ENCODE measurements at regions not wholly inside any gene's neighbourhood (a gene's known extent, or its start where the extent isn't known, plus 50 kb on each side); places are given as distances from the start of the nearest gene placed in this dataset.

DNA sequence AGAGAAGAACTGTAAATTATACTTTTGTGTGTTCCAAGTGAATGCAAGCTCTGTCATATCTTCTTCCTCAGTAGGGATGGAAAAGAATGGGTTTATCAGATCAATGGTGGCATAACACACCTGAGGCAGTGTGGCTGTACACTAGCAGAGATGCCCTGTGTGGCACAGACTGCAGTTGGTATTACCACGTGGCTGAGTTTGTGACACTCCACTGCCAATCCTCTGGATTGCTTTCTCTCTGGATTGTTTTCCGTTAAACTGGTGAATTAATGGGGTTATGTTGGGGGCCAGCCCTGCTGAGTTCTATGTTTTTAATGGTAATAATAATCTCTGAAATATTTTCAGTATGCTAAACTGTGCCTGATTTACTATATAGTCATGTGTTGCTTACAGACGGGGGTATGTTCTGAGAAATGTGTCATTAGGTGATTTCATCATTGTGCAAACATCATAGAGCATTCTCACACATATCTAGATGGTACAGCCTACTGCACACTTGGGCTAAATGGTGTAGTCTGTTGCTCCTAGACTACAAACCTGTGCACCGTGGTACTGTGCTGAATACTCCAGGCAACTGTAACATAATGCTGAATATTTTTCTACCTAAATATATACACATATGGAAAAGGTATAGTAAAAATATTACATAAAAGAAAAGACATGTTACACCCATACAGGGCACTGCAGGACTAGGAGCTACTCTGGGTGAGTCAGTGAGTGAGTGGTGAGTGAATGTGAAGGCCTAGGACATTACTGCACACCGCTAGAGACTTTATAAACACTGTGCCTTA, 84.7 kb upstream of the ST6GAL2 start:
- no peaks in the 10 kb centered on the region for H3K36me3 Mint-ChIP-seq
- H3K9me3 Mint-ChIP-seq, result peaks cover 0 to 11% of the 10 kb centered on the region in 2 donors
- no peak for DNase-seq (ENCODE audit: low spot score in 2 of 2)
- H3K27ac Mint-ChIP-seq, result no peak overlapping the region
- no peak for ATAC-seq

DNA sequence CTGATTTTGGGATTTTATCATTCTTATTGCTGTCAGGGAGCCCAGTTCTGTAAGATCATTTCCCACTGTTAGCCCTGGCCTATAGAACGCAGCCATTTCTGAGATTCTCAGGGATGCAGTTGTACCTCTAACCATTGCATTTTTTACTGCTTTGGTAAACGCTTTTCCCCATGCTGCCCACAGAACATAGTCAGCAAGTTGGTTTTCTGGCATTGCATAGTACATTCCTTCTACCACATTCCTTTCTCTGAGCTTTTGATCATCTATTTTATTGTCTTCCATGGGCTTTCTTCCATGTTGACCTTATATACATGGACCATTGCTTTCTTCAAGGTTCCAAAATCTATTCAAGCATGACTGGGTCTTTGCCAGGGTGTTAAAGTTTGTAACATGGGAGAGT, 86.8 kb upstream of the ST6GAL2 start:
- Mint-ChIP-seq H3K36me3 (no peaks in the 10 kb centered on the region), H3K27ac (no peak overlapping the region), H3K9me3 (peaks cover 0 to 7% of the 10 kb centered on the region in 2 donors)
- DNase-seq (ENCODE audit: low spot score in 2 of 2) (no peak), ATAC-seq (no peak)

DNA sequence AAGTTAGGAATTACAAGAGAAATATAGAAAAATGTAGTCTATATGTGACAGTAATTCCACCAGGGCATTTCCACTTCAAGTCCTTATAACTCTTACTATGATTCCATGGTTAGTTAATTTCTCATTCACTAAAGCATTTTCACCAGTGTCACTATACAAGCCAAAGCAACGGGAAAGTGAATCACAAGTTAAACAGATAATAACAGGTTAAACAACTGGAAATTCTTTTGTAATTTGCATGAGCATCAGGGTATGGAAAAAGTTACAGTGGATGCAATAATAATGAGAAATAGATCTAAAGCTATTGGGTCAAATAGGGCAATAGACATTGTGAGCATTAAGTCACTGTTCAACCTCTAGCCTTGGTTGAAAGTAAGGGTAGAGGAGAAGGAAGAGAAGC, 88.9 kb upstream of the ST6GAL2 start:
- ATAC-seq (no peak), DNase-seq (ENCODE audit: low spot score in 2 of 2) (no peak)
- Mint-ChIP-seq H3K36me3 (no peaks in the 10 kb centered on the region), H3K27ac (peak overlapping the region in 1 of 2 donors; percentile 65), H3K9me3 (peaks cover 0 to 2% of the 10 kb centered on the region in 2 donors)

DNA sequence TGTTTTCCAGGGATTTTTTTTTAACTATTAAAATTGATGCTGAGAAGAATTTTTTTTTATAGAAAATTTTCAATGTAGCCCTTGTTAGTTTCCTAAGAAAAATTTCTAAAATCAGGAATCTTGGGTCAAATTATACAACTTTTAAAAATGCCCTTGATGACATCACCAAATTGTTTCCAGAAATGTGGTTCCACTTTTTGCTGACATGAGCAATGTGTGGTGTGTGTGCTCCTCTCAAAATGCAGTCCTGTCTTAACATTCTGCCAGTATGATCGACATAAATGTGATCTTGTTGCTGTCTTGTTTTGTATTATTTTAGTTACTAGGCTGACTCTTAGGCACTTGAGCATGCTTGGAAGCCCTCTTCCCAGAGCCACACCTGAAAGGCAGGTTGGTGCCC, 89.7 kb upstream of the ST6GAL2 start:
- Mint-ChIP-seq H3K36me3 (no peaks in the 10 kb centered on the region), H3K9me3 (no peaks in the 10 kb centered on the region), H3K27ac (no peak overlapping the region)
- no peak for ATAC-seq
- no peak for DNase-seq (ENCODE audit: low spot score in 2 of 2)

DNA sequence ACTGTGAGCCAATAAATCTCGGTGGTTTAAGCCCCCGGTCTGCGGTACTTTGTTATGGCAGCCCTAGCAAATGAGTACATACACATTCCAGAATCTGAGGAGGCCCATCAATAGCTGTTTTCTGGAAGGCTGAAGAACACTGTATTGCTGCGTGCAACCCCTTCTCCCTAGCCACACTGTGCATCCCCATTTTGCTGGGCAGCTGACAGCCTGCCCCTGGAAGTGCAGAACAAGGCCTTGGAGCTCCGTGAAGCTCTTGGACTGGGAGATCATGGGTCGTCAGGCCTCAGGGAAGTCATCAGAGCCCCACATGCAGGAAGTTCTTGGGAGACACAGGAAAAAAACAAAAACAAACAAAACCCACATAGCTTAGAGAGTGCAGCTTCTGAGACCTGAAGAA, 90.6 kb upstream of the ST6GAL2 start:
- Mint-ChIP-seq H3K36me3 (no peaks in the 10 kb centered on the region), H3K27ac (no peak overlapping the region), H3K9me3 (no peaks in the 10 kb centered on the region)
- ATAC-seq, result no peak
- no peak for DNase-seq (ENCODE audit: low spot score in 2 of 2)

DNA sequence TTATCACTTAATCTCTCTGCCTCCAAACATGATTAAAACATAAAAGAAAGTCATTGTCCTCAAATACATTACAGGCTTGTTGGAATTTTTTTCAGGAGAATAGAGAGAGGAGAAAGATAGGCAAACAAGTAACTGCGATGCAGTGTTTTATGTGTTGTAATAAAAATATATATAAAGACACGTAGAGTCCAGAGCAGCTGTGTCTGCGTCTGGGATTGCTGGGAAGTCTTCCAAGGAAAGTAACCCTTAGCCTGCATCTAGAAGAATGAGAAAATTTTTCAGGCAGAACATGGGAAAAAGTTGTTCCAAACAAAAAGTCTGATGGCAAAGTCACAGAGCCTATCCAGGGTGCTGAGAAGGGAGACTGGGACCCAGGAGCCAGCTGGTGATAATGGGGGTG, 91.8 kb upstream of the ST6GAL2 start:
- ATAC-seq, result no peak
- Mint-ChIP-seq H3K9me3 (no peaks in the 10 kb centered on the region), H3K27ac (no peak overlapping the region), H3K36me3 (no peaks in the 10 kb centered on the region)
- DNase-seq (ENCODE audit: low spot score in 2 of 2), result no peak

DNA sequence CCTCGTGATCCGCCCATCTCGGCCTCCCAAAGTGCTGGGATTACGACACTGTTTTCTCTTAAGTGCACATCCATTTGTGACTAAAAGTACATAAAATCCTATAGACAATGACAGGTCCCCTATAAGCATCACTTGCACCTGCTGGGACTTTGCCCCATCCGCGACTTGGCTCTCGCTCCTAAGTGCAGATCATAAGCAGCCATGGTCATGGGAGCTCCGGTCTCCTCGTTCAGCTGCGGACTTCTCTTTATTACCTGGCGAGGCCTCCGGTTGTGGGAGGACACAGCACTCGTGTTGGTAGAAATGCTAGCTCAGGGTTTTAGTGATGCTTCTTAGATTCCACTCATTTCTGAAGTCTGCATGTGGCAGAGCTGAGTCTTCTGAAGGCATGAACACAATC, 92.7 kb upstream of the ST6GAL2 start:
- ATAC-seq, result no peak
- H3K9me3 Mint-ChIP-seq, result no peaks in the 10 kb centered on the region
- H3K27ac Mint-ChIP-seq, result no peak overlapping the region
- H3K36me3 Mint-ChIP-seq, result no peaks in the 10 kb centered on the region
- no peak for DNase-seq (ENCODE audit: low spot score in 2 of 2)

DNA sequence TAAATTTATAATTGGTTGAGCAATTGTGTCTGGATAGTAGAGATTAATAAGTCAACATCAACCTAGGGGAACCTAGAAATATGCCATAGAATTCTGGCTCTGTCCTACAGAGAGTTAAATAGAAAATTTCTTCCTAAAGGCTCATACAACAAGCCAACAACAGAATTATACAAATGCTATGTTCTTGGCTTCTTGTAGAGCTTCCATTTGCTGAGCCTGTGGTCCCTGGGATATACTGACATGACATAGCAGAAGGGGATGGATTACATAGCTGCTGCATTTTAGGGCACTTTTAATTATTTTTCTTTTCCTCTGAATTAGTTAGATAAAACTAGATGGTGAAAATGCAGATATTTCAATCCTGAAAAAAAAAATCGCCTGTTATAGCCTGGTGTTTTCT, 95.5 kb upstream of the ST6GAL2 start:
- H3K27ac Mint-ChIP-seq, result no peak overlapping the region
- DNase-seq (ENCODE audit: low spot score in 2 of 2) (no peak), ATAC-seq (no peak)
- H3K9me3 Mint-ChIP-seq, result peaks cover 0 to 4% of the 10 kb centered on the region in 2 donors
- no peaks in the 10 kb centered on the region for H3K36me3 Mint-ChIP-seq

DNA sequence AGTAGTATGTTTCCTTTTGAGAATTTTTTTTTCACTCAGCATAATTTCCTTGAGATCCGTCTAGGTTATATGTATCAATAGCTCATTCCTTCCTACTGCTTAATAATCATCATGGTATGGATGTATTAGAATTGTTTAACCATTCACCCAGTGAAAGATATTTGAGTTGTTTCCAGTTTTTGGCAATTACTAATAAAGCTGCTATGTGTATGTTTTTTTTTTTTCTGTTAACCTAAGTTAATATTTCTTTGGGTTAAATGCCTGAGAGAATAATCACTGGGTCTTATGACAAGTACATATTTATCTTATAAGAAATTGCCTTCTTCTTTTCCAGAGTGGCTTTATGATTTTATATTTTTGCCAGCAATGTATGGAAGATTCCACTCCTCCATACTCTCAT, 96.4 kb upstream of the ST6GAL2 start:
- H3K9me3 Mint-ChIP-seq, result peaks cover 0 to 4% of the 10 kb centered on the region in 2 donors
- H3K36me3 Mint-ChIP-seq, result no peaks in the 10 kb centered on the region
- ATAC-seq (no peak), DNase-seq (ENCODE audit: low spot score in 2 of 2) (no peak)
- H3K27ac Mint-ChIP-seq, result no peak overlapping the region

DNA sequence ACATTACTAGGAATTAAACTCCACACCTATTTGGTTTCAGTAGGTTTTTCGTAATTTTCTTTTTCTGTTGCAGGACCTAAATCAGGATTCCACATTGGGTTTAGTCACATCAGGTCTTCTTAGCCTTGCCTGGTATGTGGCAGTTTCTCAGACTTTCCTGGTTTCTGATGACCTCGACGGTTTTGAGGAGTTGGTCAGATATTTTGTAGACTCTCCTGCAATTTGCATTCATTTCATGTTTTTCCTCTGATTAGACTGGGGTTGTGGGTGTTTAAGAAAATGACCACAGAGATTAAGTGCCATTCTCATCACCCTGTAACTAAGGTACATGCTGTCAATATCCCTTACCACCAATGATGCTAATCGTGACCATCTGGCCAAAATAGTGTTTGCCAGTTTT, 97.3 kb upstream of the ST6GAL2 start:
- no peak for ATAC-seq
- Mint-ChIP-seq H3K27ac (no peak overlapping the region), H3K36me3 (no peaks in the 10 kb centered on the region), H3K9me3 (peaks cover 4 to 6% of the 10 kb centered on the region in 2 donors)
- DNase-seq (ENCODE audit: low spot score in 2 of 2), result no peak

DNA sequence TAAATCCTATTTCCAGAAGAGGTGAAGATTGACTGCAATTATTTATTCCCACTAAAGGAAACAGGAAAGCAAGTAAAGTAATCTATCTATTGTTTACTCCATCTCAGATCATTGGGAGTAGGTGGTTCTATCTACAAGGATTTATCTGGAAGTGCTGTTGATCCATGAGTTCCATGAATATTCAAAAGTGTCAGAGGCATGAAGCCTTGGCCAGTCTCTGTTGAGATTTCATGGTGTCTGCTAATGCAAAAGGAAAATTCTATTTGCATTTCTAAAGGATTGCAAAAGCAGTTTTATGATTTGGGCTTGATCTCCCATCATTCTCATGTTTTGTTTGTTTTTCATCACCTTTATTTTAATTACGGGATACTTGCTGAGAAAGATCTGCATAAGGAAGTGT, 102.4 kb upstream of the ST6GAL2 start:
- no peak overlapping the region for H3K27ac Mint-ChIP-seq
- DNase-seq (ENCODE audit: low spot score in 2 of 2) (no peak), ATAC-seq (no peak)
- H3K9me3 Mint-ChIP-seq, result peaks cover 4 to 6% of the 10 kb centered on the region in 2 donors
- H3K36me3 Mint-ChIP-seq, result no peaks in the 10 kb centered on the region

DNA sequence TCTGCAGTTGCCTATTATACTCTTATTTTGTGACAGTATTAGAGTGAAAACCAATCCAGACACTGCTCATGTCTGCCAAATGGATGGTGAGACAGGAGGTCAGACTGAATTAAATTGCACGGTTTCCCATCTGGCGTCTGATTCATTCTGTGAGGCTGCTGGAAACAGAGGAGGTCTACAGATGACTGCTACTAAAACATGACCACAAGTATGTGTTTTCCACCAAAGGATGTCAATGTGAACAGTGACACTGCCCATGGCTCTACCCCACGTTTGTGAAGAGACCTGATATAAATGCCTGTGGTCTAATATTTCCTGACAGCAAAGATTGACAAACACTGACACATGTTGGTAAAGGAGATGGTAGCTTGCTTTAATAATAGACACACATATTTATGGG, 104.3 kb upstream of the ST6GAL2 start:
- Mint-ChIP-seq H3K27ac (no peak overlapping the region), H3K36me3 (no peaks in the 10 kb centered on the region), H3K9me3 (peaks cover 0 to 6% of the 10 kb centered on the region in 2 donors)
- DNase-seq (ENCODE audit: low spot score in 2 of 2), result no peak
- no peak for ATAC-seq

DNA sequence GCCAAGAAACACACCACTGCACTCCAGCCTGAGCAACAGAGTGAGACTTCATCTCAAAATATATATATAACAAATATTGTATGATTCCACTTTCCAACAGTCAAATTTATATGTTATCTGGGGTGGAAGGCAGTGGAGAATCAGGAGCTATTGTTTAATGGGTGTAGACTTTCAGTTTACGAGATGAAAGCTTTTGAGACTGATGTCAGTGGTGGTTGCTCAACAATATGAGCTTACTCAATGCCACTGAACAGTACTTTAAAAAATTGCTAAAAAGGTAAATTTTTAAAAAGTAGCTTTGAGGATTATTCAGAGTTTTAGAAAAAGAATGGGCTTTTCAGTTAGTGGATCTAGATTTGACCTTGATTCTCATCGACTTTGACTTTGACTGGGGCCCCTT, 105.9 kb upstream of the ST6GAL2 start:
- Mint-ChIP-seq H3K9me3 (peaks cover 0 to 6% of the 10 kb centered on the region in 2 donors), H3K27ac (no peak overlapping the region), H3K36me3 (no peaks in the 10 kb centered on the region)
- DNase-seq (ENCODE audit: low spot score in 2 of 2) (no peak), ATAC-seq (no peak)

DNA sequence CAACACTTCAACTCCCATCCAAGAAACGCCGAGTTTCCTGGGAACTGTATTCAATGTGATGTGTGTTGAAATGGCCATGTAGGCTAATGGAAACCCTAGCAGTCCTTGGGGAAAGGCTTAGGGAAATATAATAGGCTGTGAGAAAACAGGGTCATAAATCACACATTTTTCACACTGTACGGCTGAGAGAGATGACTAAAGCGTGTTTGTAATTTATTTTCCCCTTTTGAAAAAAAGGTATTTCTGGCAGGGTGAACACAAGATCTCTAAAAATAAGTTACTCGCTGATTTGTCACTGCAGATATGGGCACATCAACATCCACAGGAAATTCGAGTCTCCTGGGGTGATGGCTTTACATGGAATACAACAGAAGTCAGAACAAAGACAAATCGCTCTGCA, 109.6 kb upstream of the ST6GAL2 start:
- Mint-ChIP-seq H3K9me3 (no peaks in the 10 kb centered on the region), H3K27ac (no peak overlapping the region), H3K36me3 (no peaks in the 10 kb centered on the region)
- DNase-seq (ENCODE audit: low spot score in 2 of 2) (no peak), ATAC-seq (no peak)

DNA sequence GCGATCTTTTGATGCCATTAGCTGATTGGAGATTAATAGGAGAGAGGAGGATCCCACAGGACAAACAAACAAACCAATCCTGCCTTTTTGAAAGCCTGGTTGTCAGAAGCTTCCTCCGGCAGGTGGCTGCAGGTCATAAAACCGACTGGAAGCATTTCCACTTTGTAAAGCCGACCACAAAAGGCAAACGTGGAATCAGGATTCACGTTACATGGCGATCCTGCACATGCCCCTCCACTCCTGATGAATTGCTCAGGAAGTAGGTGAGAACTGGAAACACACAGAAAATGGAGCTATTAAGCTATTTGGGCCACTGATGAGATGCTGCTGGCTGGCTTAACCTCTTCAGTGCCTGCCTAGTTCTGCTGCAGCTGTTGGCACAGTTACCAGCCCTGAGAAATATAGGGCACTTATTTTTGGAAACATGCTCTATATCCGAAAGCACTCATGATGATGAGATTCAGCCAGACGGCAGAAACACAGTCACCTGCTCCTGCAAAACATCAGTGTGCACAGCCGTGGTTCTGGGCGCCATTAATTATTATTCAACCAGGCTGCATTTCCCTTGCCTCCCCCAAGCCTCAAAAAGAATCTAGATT, 110.3 kb upstream of the ST6GAL2 start:
- no peak overlapping the region for H3K27ac Mint-ChIP-seq
- DNase-seq (ENCODE audit: low spot score in 2 of 2) (no peak), ATAC-seq (no peak)
- no peaks in the 10 kb centered on the region for H3K9me3 Mint-ChIP-seq
- H3K36me3 Mint-ChIP-seq, result no peaks in the 10 kb centered on the region

DNA sequence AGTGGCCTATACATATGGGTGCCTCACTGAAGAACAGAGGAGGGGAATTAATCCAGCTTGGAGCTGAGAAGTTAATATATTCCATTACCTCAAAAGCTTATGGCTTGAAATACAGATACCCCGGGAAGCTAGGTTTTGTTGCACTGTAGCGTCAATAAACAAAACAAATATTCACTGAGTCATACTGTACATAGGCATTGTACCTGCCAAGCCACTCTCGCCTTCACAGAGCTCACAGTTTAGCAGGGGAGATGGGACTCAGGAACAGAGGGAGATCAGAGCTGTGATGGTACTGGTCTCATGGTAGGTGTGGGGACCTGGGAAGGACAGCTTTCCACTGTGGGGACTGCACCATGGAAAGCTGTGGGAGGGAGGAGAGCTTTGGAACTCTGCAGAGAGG, 111.2 kb upstream of the ST6GAL2 start:
- Mint-ChIP-seq H3K9me3 (no peaks in the 10 kb centered on the region), H3K36me3 (no peaks in the 10 kb centered on the region), H3K27ac (no peak overlapping the region)
- DNase-seq (ENCODE audit: low spot score in 2 of 2) (no peak), ATAC-seq (no peak)

DNA sequence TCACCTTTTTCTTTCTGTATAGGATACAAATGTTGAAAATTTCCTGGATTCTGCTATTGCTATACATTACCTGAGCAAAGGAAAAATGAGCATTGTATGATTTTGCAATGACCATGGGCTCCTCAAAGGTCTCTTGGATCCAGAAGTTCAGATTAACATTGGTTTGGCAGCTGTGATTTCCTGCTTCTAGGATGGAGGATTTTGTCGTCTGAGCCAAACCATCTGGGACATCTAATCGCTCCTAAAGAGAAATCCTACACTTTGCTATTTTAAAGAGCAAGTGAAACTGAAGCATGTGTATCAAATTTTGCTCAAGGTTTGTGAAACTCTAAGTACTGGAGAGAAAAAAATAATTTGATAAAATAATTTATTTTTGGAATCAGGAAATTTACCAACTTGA, 115.1 kb upstream of the ST6GAL2 start:
- DNase-seq (ENCODE audit: low spot score in 2 of 2) (no peak), ATAC-seq (no peak)
- Mint-ChIP-seq H3K36me3 (no peaks in the 10 kb centered on the region), H3K9me3 (peaks cover 4% of the 10 kb centered on the region in 2 donors), H3K27ac (no peak overlapping the region)

DNA sequence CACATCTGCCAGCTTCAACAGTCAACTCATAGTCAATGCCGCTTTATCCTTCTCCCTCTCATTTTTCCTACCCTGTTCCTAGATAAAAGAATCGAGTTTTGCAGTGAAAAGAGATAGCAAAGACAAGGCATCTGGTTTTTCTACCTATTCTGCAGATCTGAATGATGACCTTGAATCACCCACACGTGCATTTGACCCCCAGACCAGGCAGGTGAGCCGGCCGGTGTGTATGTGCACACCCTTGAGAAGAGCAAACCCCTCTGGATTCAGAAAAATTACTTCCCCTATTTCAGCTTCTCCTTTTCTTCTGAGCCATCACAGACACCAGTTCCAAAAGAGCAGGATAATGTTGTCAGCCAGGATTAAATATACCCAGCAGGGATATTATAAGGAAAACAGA, 115.6 kb upstream of the ST6GAL2 start:
- no peak for ATAC-seq
- DNase-seq (ENCODE audit: low spot score in 2 of 2), result no peak
- Mint-ChIP-seq H3K9me3 (peaks cover 4% of the 10 kb centered on the region in 2 donors), H3K27ac (no peak overlapping the region), H3K36me3 (no peaks in the 10 kb centered on the region)
